ENCODE measurements at regions not wholly inside any gene's neighbourhood (a gene's known extent, or its start where the extent isn't known, plus 50 kb on each side); places are given as distances from the start of the nearest gene placed in this dataset.

DNA sequence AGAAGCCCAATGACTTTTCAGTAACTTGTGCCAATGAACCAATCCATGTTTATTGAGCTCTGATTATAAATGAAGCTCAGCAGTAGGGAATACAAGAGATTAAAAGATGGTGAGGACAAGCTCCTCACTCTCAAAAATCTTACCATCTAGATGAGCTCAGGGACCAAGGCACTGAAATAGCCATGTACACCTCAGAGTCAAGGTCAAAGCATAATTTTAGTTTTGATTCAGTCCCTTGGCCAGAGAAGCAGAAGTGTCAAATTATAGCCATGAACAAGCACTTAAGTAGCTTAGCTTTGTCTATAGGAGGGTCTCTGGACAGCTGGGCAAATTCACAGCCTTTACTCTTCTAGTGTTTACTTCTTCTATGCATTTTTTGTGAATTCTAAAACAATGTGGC is 131.0 kb upstream of the DTNBP1 start:
- no peak overlapping the region for H3K4me3 Mint-ChIP-seq
- ATAC-seq (no peak), DNase-seq (ENCODE audit: low spot score) (no peak)
- Histone ChIP-seq H3K79me2 (replicated peaks; ENCODE audit: insufficient read depth) (no peaks in the 10 kb centered on the region), H3K9me2 (ENCODE audit: insufficient read depth) (peaks cover 8% of the 10 kb centered on the region), H3K4me3 (no peak overlapping the region), H3F3A (replicated peaks; ENCODE audit: low read depth) (no peaks in the 10 kb centered on the region), H4K20me1 (replicated peaks; ENCODE audit: insufficient read depth) (no peaks in the 10 kb centered on the region), H3K27me3 (ENCODE audit: insufficient read depth) (no peaks in the 10 kb centered on the region), H3K4me2 (no peak overlapping the region), H3K4me1 (ENCODE audit: insufficient read depth) (peaks cover 7% of the 10 kb centered on the region; the same call in 1 of the 2 replicates), H2AFZ (no peak overlapping the region), H3K36me3 (ENCODE audit: insufficient read depth) (no peaks in the 10 kb centered on the region), H3K27ac (ENCODE audit: low read depth) (no peak overlapping the region)
- TF ChIP-seq EZH2phosphoT487 (IDR thresholded peaks at IDR 0.05; ENCODE audit: unreplicated experiment) (no peak), CREB1 (CRISPR knock-in tag; IDR thresholded peaks at IDR 0.05; ENCODE audit: low read depth) (no peak), ETS1 (IDR thresholded peaks at IDR 0.05) (no peak), ZNF462 (CRISPR knock-in tag; IDR thresholded peaks at IDR 0.05) (no peak), STAT1 (IDR thresholded peaks at IDR 0.05; ENCODE audit: unreplicated experiment) (no peak), POLR2AphosphoS5 (IDR thresholded peaks at IDR 0.05; ENCODE audit: low read depth) (no peak), JUNB (IDR thresholded peaks at IDR 0.05; ENCODE audit: unreplicated experiment) (no peak)
- TF ChIP-seq, protein P1, sequence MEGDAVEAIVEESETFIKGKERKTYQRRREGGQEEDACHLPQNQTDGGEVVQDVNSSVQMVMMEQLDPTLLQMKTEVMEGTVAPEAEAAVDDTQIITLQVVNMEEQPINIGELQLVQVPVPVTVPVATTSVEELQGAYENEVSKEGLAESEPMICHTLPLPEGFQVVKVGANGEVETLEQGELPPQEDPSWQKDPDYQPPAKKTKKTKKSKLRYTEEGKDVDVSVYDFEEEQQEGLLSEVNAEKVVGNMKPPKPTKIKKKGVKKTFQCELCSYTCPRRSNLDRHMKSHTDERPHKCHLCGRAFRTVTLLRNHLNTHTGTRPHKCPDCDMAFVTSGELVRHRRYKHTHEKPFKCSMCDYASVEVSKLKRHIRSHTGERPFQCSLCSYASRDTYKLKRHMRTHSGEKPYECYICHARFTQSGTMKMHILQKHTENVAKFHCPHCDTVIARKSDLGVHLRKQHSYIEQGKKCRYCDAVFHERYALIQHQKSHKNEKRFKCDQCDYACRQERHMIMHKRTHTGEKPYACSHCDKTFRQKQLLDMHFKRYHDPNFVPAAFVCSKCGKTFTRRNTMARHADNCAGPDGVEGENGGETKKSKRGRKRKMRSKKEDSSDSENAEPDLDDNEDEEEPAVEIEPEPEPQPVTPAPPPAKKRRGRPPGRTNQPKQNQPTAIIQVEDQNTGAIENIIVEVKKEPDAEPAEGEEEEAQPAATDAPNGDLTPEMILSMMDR (conservative IDR thresholded peaks at IDR 0.05; ENCODE audit: low read depth in 2 of 2) = no peak
- H3K27ac Mint-ChIP-seq = no peak overlapping the region
- peaks cover 9% of the 10 kb centered on the region for H3K36me3 Mint-ChIP-seq (ENCODE audit: low read depth)
- H3K9me3 Mint-ChIP-seq = peaks cover 26% of the 10 kb centered on the region
- no peaks in the 10 kb centered on the region; the same call in 2 of the 3 replicates for H3K4me1 Mint-ChIP-seq
- peaks cover 5% of the 10 kb centered on the region for H3K27me3 Mint-ChIP-seq (ENCODE audit: insufficient read depth, low read depth, poor library complexity)
